GOT3 (cell line): ENCODE measurements at regions not wholly inside any gene's neighbourhood (a gene's known extent, or its start where the extent isn't known, plus 50 kb on each side); places are given as distances from the start of the nearest gene placed in this dataset.

ENCODE experiments used
- DNase-seq: peaks from one replicate; lab custom pipeline; 2025; ENCODE audit warnings: mixed read lengths; lab: John Stamatoyannopoulos, UW

GRCh38 chr7:35536396-35536826, 158.5 kb downstream of the HERPUD2 start:
- no peak for DNase-seq

- DNase-seq = no peak
Measured at GRCh38 chr7:35533902-35534301, 161.0 kb downstream of the HERPUD2 start.

- no peak for DNase-seq
Measured at GRCh38 chr7:35530124-35531109, 164.5 kb downstream of the HERPUD2 start.

GRCh38 chr7:35529713-35530112, 165.2 kb downstream of the HERPUD2 start:
- no peak for DNase-seq

- DNase-seq = no peak
Measured at GRCh38 chr7:35528381-35528977, 166.5 kb downstream of the HERPUD2 start.

GRCh38 chr7:35526645-35527044, 168.3 kb downstream of the HERPUD2 start:
- DNase-seq = no peak

- no peak for DNase-seq
Measured at GRCh38 chr7:35524112-35524804, 170.7 kb downstream of the HERPUD2 start.

GRCh38 chr7:35523292-35523691, 171.6 kb downstream of the HERPUD2 start:
- DNase-seq = no peak

GRCh38 chr7:35522697-35523096, 172.2 kb downstream of the HERPUD2 start:
- DNase-seq = no peak

GRCh38 chr7:35521941-35522340, 173.0 kb downstream of the HERPUD2 start:
- DNase-seq = no peak

- no peak for DNase-seq
Measured at GRCh38 chr7:35520810-35521625, 173.9 kb downstream of the HERPUD2 start.

- no peak for DNase-seq
Measured at GRCh38 chr7:35519971-35520809, 174.7 kb downstream of the HERPUD2 start.

GRCh38 chr7:35518767-35519166, 176.2 kb downstream of the HERPUD2 start:
- no peak for DNase-seq

- no peak for DNase-seq
Measured at GRCh38 chr7:35516498-35516897, 178.4 kb downstream of the HERPUD2 start.

GRCh38 chr7:35513828-35514227, 181.1 kb downstream of the HERPUD2 start:
- DNase-seq = no peak

- no peak for DNase-seq
Measured at GRCh38 chr7:35513195-35513594, 181.7 kb downstream of the HERPUD2 start.

- no peak for DNase-seq
Measured at GRCh38 chr7:35512716-35513115, 182.2 kb downstream of the HERPUD2 start.

GRCh38 chr7:35508623-35509400, 186.1 kb downstream of the HERPUD2 start:
- no peak for DNase-seq

GRCh38 chr7:35505066-35505465, 189.9 kb downstream of the HERPUD2 start:
- DNase-seq = no peak

GRCh38 chr7:35504365-35504764, 190.6 kb downstream of the HERPUD2 start:
- DNase-seq = no peak
